ENCODE measurements at regions not wholly inside any gene's neighbourhood (a gene's known extent, or its start where the extent isn't known, plus 50 kb on each side); places are given as distances from the start of the nearest gene placed in this dataset.

DNA sequence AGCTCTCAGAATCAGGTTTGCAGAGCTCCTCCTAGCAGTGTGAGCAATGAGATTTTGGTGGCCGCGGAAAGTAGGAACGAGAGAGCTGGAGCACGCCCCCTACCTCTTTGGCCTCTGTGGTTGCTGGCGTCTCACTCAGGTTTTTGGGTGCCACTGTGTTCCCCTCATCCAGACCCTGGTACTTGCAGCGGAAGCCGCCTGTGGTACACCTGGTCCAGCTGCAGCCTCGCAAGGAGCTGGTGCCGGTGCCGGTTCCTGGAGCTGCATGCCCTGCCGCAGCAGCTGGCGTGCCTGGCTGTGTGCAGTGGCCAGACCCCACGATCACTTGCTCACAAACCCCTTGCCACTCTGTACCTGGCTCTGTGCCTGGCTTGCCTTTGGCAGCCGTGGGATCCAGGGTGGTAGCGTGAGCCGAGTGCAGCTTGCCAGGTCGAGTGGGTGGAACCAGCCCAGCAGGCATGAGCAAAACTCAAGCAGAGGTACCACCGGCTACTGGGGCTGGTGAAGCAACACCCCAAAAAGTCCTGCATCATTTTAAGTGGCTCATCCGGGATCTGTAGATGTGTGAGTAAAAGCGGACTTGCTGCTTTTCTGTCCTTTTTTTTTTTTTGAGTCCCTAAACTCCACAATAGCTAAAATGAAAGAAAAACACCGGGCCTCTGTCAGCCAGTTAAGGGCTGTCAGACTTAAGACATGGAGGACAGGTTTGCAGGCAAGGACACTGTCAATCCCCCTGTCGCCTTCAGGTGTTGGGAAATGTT, 844.9 kb downstream of the KCNT2 start:
- no peak overlapping the region for H2AFZ ChIP-seq (ENCODE audit: low read depth, low read length, poor library complexity, severe bottlenecking)
- no peaks in the 10 kb centered on the region for H3K79me2 ChIP-seq (ENCODE audit: insufficient read depth, low read length)
- no peak overlapping the region for H3K27ac ChIP-seq (ENCODE audit: low read depth, low read length)
- no peak overlapping the region for H3K4me3 ChIP-seq (replicated peaks in 1 of 2; ENCODE audit: low read depth in 1 of 2, low read length in 2 of 2)
- H3K27me3 ChIP-seq (ENCODE audit: insufficient read depth, low read length), result no peaks in the 10 kb centered on the region
- DNase-seq (ENCODE audit: low read depth, low spot score) (no peak), ATAC-seq (no peak)
- ChIA-PET POLR2A (no interaction called here), CTCF (no interaction called here), RAD21 (ENCODE audit: low non-redundant PET in 1 of 2, low total read pairs in 2 of 2, uncharacterized antibody in 2 of 2, unreplicated experiment in 2 of 2) (no interaction called here)
- no peak overlapping the region for H3K9ac ChIP-seq (ENCODE audit: low read length)
- TF ChIP-seq SP1 (IDR thresholded peaks at IDR 0.05; ENCODE audit: low read depth) (no peak), FOSL1 (IDR thresholded peaks at IDR 0.05; ENCODE audit: low read depth) (no peak), CBX3 (IDR thresholded peaks at IDR 0.05; ENCODE audit: low read depth) (no peak), EZH2phosphoT487 (IDR thresholded peaks at IDR 0.05; ENCODE audit: borderline replicate concordance) (no peak), ZFX (IDR thresholded peaks at IDR 0.05) (no peak), TCF7L2 (IDR thresholded peaks at IDR 0.05; ENCODE audit: borderline replicate concordance, extremely low read depth, insufficient read depth, insufficient read length) (no peak)
- intact Hi-C loops (cut with micrococcal nuclease), result no loop called here
- H3K4me2 ChIP-seq (ENCODE audit: low read length), result no peak overlapping the region
- H4K20me1 ChIP-seq (ENCODE audit: insufficient read depth), result no peaks in the 10 kb centered on the region
- no peaks in the 10 kb centered on the region for H3K9me3 ChIP-seq (ENCODE audit: control insufficient read depth in 1 of 2, insufficient read depth in 1 of 2, low read depth in 1 of 2, low read length in 2 of 2)
- H3K36me3 ChIP-seq (ENCODE audit: control insufficient read depth in 1 of 2, insufficient read depth in 2 of 2, low read length in 2 of 2), result no peaks in the 10 kb centered on the region
- BruUV-seq (replicated peaks), result no TSS peak
- no peaks in the 10 kb centered on the region for H3K9me2 ChIP-seq (ENCODE audit: insufficient read depth)
- no peaks in the 10 kb centered on the region for H3K4me1 ChIP-seq (ENCODE audit: control insufficient read depth in 1 of 2, insufficient read depth in 2 of 2, low read length in 2 of 2)

- H3K36me3 ChIP-seq (ENCODE audit: control insufficient read depth in 1 of 2, insufficient read depth in 2 of 2, low read length in 2 of 2), result no peaks in the 10 kb centered on the region
- H3K9ac ChIP-seq (ENCODE audit: low read length), result no peak overlapping the region
- DNase-seq (ENCODE audit: low read depth, low spot score) (no peak), ATAC-seq (no peak)
- no peaks in the 10 kb centered on the region for H3K4me1 ChIP-seq (ENCODE audit: control insufficient read depth in 1 of 2, insufficient read depth in 2 of 2, low read length in 2 of 2)
- H3K79me2 ChIP-seq (ENCODE audit: insufficient read depth, low read length), result no peaks in the 10 kb centered on the region
- peak overlapping the region; percentile 24 for H2AFZ ChIP-seq (ENCODE audit: low read depth, low read length, poor library complexity, severe bottlenecking)
- H3K27ac ChIP-seq (ENCODE audit: low read depth, low read length), result no peak overlapping the region
- no peaks in the 10 kb centered on the region for H3K27me3 ChIP-seq (ENCODE audit: insufficient read depth, low read length)
- TF ChIP-seq JUND (IDR thresholded peaks at IDR 0.05) (no peak), EZH2phosphoT487 (IDR thresholded peaks at IDR 0.05; ENCODE audit: borderline replicate concordance) (no peak), YY1 (IDR thresholded peaks at IDR 0.05; ENCODE audit: extremely low read depth, insufficient replicate concordance, low read depth, low read length) (no peak), POLR2A (IDR thresholded peaks at IDR 0.05; ENCODE audit: borderline replicate concordance, extremely low read depth, insufficient read depth, insufficient read length) (no peak)
- TF ChIP-seq, protein P1, sequence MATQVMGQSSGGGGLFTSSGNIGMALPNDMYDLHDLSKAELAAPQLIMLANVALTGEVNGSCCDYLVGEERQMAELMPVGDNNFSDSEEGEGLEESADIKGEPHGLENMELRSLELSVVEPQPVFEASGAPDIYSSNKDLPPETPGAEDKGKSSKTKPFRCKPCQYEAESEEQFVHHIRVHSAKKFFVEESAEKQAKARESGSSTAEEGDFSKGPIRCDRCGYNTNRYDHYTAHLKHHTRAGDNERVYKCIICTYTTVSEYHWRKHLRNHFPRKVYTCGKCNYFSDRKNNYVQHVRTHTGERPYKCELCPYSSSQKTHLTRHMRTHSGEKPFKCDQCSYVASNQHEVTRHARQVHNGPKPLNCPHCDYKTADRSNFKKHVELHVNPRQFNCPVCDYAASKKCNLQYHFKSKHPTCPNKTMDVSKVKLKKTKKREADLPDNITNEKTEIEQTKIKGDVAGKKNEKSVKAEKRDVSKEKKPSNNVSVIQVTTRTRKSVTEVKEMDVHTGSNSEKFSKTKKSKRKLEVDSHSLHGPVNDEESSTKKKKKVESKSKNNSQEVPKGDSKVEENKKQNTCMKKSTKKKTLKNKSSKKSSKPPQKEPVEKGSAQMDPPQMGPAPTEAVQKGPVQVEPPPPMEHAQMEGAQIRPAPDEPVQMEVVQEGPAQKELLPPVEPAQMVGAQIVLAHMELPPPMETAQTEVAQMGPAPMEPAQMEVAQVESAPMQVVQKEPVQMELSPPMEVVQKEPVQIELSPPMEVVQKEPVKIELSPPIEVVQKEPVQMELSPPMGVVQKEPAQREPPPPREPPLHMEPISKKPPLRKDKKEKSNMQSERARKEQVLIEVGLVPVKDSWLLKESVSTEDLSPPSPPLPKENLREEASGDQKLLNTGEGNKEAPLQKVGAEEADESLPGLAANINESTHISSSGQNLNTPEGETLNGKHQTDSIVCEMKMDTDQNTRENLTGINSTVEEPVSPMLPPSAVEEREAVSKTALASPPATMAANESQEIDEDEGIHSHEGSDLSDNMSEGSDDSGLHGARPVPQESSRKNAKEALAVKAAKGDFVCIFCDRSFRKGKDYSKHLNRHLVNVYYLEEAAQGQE (IDR thresholded peaks at IDR 0.05; ENCODE audit: low read depth), result no peak
- no peaks in the 10 kb centered on the region for H3K9me3 ChIP-seq (ENCODE audit: control insufficient read depth in 1 of 2, insufficient read depth in 1 of 2, low read depth in 1 of 2, low read length in 2 of 2)
- H3K4me2 ChIP-seq (ENCODE audit: low read length), result no peak overlapping the region
- ChIA-PET RAD21 (ENCODE audit: low non-redundant PET in 1 of 2, low total read pairs in 2 of 2, uncharacterized antibody in 2 of 2, unreplicated experiment in 2 of 2) (no interaction called here), POLR2A (no interaction called here), CTCF (no interaction called here)
- no peaks in the 10 kb centered on the region for H3K9me2 ChIP-seq (ENCODE audit: insufficient read depth)
- intact Hi-C loops (cut with micrococcal nuclease), result no loop called here
- H3K4me3 ChIP-seq (replicated peaks in 1 of 2; ENCODE audit: low read depth in 1 of 2, low read length in 2 of 2), result no peak overlapping the region
- no TSS peak for BruUV-seq (replicated peaks)
- H4K20me1 ChIP-seq (ENCODE audit: insufficient read depth), result no peaks in the 10 kb centered on the region
These were observed 847.1 kb downstream of the KCNT2 start for GRCh38 chr1:195761104-195761503.

Measured in HCT116 (cell line).